HFF-Myc (cell line): ENCODE measurements at regions not wholly inside any gene's neighbourhood (a gene's known extent, or its start where the extent isn't known, plus 50 kb on each side); places are given as distances from the start of the nearest gene placed in this dataset.

Source experiments
- DNase-seq: peaks from one replicate; pipeline ENCODE4 v3.0.0-alpha.2; 2011; ENCODE audit warnings: low read depth; ENCODE audit errors: extremely low read depth
- H3K4me3 ChIP-seq: replicated peaks from 2 replicates; pipeline ENCODE4 v1.5.1; 2011; ENCODE audit warnings: low read depth, mild to moderate bottlenecking, control low read depth, low read length
- CTCF ChIP-seq: IDR thresholded peaks from 2 replicates; pipeline ENCODE4 v1.5.1; 2012; ENCODE audit warnings: mild to moderate bottlenecking, low read depth, low read length, control low read depth; ENCODE audit errors: missing control alignments

- TF ChIP-seq CTCF, result no peak
- H3K4me3 ChIP-seq, result no peak overlapping the region
- no peak for DNase-seq
Observed at GRCh38 chr5:123965626-123966025, 453.6 kb downstream of the CSNK1G3 start.

GRCh38 chr5:123964884-123965283 is 452.9 kb downstream of the CSNK1G3 start:
- no peak for DNase-seq
- H3K4me3 ChIP-seq, result no peak overlapping the region
- TF ChIP-seq CTCF, result no peak

- no peak overlapping the region for H3K4me3 ChIP-seq
- DNase-seq, result no peak
- TF ChIP-seq CTCF, result no peak
Observed at GRCh38 chr5:123960526-123960925, 448.5 kb downstream of the CSNK1G3 start.

GRCh38 chr5:123951582-123951977 is 439.6 kb downstream of the CSNK1G3 start:
- no peak overlapping the region for H3K4me3 ChIP-seq
- no peak for TF ChIP-seq CTCF
- DNase-seq, result peak; percentile 79

GRCh38 chr5:123950701-123951581 is 439.0 kb downstream of the CSNK1G3 start:
- no peak for DNase-seq
- no peak for TF ChIP-seq CTCF
- H3K4me3 ChIP-seq, result no peak overlapping the region

- no peak for DNase-seq
- no peak for TF ChIP-seq CTCF
- H3K4me3 ChIP-seq, result no peak overlapping the region
Observed at GRCh38 chr5:123949807-123950340, 437.9 kb downstream of the CSNK1G3 start.
